Muscle of arm (tissue), 1 donor: ENCODE measurements at regions not wholly inside any gene's neighbourhood (a gene's known extent, or its start where the extent isn't known, plus 50 kb on each side); places are given as distances from the start of the nearest gene placed in this dataset.

Experiments used
- DNase-seq: peaks from one replicate; pipeline ENCODE4 v3.0.0-alpha.2; 2013

DNA sequence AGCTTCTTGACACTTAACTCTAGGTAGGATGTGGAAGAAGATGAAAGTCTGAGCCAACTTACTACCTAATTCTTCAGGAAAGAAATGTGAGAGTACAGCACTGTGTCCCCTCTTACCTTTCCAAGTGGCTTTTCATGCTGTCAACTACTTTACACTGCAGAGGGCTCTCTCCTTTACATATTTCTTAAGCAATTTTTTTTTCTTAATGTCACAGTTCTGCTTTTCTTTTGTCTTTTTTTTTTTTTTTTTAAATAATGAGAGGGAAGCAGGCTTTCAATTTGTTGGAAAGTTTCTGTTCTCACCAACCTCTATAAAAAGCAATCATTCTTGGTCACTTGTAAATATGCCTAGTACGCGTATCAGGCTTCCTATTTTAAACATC lies 212.7 kb upstream of the MIR17HG start:
- DNase-seq = no peak

DNA sequence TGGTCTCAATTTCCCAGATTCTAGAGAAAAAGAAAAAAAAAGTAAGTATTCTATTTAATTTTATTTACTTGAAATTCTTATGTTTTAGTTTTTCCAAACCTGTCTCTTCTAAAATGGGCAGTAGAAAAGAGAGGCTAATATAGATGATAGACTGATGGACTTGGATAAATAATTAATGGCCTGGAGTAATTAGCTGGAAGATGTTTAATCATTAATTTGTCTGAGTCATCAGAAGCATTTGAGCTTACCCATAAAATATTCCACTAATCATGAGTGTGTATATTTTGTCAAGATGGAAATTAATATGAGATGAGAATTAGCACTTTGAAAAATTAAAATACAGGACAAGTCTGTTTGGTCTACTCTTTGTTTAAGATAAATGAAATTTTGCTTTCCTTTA lies 212.1 kb upstream of the MIR17HG start:
- DNase-seq = no peak

DNA sequence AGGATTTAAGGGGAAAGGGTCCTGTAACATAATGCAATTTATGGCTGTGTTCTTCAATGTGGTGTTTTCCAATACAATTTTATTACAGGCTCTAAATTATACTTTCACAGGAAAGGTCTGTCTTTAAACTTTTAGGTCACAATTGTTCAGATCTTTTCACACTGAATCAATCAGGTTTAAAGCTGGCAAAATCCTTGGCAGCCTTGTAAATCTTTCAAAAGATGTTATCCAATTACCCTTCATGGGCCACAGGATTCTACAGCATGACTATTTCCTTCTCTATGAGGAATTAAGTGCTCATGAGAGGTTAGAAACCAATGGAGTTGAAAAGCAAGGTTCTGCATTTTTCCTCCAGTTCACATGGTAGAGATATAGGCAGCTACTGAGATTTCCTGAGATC lies 211.5 kb upstream of the MIR17HG start:
- DNase-seq = no peak

DNA sequence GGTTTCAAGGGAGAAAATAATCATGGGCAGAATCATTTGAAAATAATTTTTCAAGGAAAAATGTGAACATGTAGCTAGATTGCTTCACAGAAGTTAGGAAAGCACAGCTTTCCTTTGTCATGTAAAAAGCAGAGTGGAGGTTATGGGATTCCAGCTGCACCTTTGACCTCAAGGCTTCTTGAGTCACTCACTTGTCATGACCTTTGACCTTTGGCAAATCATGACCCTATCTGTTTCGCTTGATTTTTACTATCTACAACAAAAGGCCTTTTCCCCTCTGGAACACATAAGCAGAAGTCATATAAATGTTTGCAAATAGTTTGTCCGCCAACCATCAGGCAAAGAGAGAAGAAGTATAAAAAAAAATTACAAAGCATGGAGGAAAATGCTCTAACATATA lies 210.7 kb upstream of the MIR17HG start:
- no peak for DNase-seq

GRCh38 chr13:91139232-91139631 lies 208.3 kb upstream of the MIR17HG start:
- no peak for DNase-seq

GRCh38 chr13:91141543-91142061 lies 205.9 kb upstream of the MIR17HG start:
- DNase-seq = no peak

DNA sequence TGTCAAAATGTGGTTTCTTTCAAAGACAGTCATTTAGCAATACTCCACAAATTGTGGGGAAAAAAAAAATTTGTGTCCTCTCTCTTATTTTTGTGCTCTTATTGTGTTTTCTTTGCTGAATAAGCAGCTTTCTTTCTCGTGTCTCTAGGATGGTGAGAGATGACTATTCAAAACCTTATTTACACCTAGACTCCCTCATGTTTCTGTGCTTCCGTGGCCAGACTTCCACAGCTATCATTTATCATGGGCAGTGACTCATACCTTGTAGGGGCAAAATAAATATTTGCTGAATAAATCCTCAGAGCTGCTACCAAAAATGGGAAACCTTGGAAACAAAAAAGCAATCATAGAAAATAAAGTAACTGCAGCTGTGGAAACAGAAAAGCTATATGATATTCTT lies 204.9 kb upstream of the MIR17HG start:
- DNase-seq = no peak

DNA sequence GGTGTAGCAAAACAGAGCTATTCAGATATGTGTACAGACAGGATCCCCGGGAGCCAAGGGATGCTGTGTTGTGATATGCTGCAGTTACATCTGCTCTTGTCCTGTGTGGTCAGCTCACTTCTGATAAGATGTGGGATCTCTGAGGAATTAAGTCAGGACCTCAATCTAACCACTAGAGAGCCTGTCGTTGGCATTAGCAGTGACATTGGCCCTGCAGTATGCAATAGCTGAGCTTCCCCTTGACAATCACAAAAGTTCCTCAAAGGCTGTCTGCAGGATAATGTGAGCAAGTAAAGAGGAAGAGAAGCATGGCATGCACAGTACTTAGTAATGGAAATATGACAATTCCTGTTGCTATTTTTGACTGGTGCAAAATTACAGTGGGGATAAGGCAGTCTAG lies 203.4 kb upstream of the MIR17HG start:
- no peak for DNase-seq

GRCh38 chr13:91144486-91144885 lies 203.0 kb upstream of the MIR17HG start:
- DNase-seq = no peak

DNA sequence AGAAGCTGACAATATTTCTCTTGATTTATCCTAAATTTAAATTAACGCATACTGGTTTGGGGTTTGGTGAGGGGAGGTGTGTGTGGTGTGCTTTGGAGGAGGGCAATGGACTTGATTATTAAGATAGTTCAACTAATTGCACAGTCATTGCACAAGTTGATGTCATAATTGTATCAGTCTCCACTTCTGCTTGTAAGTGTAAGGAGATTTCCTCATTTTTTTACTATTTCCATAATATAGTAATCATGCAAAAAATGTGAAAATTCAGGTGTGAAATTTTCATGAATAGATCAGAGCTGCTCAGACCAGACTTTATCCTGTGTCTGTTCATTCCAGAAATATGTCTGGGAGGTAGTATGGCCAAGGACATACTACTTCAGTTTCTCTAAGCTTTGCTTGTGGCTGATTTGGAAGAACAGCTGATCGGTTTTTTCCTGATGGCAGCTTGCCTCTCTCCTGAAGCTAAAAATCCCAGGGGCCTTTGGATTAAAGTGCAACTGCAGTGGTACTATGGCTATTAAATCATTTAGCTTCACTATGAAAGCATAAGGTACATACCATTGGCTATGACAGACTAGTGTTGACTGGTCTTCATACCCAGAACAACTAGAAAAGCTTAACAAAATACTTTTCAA lies 201.8 kb upstream of the MIR17HG start:
- no peak for DNase-seq

GRCh38 chr13:91146601-91147000 lies 200.9 kb upstream of the MIR17HG start:
- no peak for DNase-seq

DNA sequence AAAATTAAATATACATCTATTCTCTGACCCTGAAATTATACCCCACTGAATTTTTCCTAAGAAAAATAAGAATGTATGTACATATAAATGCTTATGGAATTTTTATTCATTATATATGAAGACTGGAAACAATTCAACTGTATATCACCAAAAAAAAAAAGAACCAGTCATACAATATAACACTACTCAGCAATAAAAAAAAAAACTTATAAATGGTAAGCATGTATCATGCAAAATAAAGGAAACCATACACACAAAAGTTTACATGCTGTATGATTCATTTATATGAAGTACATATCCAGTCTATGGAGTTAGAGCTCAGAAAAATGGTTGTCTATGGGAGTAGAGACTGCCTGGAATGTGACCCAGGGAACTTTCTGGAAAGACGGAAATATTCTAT lies 199.4 kb upstream of the MIR17HG start:
- no peak for DNase-seq

DNA sequence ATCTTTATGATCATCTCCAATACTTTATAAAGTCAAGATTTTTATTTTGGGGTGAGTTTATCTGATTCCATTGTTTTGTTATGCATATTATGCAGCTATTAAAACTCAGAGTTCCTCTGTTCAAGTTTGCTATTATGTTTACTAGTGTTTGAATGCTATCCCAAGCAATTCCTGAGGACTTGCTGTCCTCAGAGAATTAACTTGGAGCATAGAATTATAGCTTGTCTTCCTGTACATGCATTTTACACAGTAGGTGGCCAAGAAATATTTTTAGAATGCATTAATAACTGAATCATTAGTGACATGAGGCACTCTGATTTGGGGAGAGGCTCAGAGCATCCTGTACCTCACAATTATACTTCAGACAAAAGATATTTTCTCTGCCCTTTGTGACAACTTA lies 195.6 kb upstream of the MIR17HG start:
- no peak for DNase-seq

- no peak for DNase-seq
Observed at GRCh38 chr13:91153372-91153771, 194.1 kb upstream of the MIR17HG start.

DNA sequence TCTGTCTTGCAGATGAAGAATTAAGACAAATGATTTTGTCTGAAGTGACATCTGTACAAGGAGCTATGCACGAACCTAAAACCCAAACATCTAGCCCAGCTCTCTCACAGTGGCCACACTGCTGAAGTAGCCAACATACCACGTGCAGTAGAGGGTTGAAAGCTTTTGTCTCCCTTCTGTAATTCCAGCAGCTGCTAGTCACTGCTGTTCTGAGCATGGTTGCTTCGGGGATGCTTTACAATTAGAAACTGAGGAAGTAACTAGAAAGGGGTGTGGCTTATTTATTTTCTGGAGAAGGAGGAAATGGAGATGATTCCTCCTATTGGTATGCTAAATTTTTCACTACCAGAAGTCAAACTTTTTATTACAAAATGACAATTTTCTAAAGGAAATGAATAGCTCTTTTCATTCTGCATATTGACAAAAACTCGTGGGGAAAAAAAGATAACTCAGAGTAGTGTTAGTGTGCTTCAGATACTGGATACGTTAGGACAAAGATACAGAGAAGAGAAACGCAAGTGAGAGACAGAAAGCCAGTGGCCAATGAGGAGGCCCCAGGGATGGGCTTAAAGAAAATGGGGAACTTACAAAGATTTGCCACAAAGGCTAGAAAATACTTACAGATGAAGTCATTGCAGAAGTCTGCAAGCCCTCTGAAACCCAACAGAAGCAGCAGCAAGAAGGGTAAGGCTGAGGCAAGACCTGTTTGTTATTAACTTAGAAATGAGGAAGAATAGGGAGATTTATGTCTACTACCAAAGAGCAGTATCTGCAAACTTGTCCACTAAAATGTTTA lies 192.7 kb upstream of the MIR17HG start:
- DNase-seq = no peak

- no peak for DNase-seq
Observed at GRCh38 chr13:91155512-91156114, 191.9 kb upstream of the MIR17HG start.

DNA sequence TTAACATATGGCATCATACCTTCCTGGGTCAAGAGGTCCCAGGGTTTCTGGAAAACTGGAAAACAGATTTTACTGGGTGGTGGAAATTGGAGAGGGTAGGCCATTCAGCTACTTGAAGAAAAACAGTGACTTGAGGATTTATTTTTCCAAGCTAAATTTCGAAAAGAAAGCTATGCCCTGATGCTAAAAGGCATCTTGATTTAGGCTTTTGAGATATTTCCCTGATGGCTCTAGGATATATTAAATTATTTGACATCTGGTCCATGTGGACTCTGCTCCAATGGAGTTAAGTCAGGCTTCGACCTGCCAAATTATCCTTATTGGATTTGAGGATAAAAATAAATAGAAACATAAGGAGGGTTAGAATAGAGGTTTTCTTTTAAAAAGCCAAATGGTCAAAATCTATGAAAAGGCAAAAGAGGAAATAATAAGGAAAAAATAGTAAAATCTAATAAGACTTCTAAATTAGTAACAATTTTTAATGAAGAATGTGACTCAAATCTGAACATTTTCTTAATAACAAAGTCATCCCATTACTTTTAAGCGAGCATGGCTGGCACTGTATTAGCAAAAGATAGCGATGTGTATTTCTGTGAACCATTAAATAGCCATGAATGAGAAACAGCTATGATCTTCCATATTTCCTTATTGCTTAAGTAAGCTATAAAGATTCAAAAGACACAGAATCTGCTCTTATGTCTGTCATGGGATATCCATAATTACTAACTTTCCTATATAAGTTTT lies 190.0 kb upstream of the MIR17HG start:
- DNase-seq = no peak

- no peak for DNase-seq
Observed at GRCh38 chr13:91158017-91158395, 189.5 kb upstream of the MIR17HG start.

DNA sequence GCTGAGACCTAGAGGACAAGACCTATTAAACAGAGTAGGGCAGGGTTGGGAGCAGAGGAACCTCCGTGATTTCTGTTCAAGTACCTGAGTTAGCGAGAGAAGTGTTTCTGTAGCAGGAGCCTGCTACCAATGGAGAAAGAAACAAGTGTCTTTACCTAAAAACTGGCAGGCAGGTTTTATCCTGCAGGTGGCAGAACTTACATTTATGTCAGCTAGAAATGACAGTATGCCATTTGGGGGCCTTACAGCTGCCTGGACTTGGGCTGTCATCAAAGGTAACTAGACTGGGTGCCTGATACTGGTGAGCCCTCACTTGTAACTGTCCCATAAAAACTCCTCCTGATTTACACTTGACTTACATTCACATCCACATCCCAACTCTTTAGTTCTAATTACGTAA lies 185.3 kb upstream of the MIR17HG start:
- DNase-seq = no peak

DNA sequence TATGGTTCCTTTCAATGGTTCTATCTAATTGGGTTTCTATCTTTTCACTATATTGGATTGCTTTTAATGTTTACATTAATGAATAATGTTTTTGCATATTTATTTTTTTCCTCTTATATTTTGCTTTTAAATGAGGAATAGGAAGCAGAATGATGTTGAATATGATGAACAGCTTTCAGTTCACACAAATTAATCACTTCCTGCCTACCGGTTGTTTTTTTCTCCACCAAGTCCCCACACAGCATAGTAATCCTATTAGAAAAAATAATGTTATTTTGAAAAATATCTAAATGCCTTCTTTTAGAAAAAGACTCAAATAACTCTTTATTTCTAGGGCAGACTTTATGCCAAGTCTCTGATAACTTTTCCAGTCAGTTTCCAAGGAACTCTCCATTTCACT lies 184.9 kb upstream of the MIR17HG start:
- no peak for DNase-seq

DNA sequence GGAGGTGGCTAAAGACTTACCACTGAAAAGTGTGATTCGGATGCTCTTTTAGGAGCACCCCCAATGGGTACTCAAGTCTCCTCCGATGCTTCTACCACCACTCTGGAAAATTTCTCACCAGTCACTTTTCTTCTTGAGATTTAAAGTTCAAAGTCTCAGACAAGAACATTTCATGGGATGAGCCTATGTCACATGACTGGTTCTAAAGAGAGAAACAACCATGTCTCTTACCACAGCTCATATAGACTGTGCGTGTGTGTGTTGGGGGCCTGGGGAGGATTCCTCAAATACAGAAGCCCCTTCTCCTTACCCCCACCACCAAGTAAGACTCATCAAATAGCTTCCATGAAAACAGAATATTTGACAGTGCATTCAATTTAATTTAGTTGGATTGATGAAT lies 181.7 kb upstream of the MIR17HG start:
- no peak for DNase-seq

DNA sequence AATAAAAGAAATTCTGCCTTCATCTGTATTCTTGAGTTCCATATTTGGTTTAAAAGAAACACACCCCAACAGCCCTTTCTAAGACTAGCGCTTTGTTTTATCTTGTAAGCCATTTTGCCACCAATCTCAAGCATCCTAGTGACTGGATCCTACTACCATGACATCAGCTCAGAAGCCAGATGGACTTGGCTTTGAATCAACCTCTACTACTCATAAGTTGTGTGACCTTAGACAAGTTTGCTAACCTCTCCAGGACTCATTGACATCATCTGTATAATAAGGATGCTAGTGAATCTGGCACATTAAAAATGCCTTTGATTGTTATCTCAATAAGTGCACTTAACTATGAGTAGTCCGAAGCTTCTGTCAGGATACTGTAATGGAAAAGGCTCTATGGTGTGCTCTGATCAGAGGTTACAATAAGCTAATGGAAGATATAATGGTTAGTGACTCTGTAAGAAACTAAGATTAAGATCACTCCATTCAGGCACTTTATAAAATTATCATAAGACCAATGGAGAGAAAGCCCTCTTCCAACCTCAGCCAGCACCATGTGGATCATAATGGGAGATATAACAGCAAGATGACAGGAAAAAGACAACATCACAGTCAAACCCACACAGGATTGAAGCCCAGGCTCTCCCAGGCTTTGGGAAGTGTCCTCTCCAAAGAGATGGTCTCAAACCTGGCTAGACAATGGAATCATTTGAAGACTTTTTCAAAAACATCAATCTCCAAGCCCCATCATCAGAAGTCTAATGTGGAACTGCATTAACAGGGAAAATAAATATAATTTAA lies 180.6 kb upstream of the MIR17HG start:
- DNase-seq = no peak
